ENCODE measurements at regions not wholly inside any gene's neighbourhood (a gene's known extent, or its start where the extent isn't known, plus 50 kb on each side); places are given as distances from the start of the nearest gene placed in this dataset.

DNA sequence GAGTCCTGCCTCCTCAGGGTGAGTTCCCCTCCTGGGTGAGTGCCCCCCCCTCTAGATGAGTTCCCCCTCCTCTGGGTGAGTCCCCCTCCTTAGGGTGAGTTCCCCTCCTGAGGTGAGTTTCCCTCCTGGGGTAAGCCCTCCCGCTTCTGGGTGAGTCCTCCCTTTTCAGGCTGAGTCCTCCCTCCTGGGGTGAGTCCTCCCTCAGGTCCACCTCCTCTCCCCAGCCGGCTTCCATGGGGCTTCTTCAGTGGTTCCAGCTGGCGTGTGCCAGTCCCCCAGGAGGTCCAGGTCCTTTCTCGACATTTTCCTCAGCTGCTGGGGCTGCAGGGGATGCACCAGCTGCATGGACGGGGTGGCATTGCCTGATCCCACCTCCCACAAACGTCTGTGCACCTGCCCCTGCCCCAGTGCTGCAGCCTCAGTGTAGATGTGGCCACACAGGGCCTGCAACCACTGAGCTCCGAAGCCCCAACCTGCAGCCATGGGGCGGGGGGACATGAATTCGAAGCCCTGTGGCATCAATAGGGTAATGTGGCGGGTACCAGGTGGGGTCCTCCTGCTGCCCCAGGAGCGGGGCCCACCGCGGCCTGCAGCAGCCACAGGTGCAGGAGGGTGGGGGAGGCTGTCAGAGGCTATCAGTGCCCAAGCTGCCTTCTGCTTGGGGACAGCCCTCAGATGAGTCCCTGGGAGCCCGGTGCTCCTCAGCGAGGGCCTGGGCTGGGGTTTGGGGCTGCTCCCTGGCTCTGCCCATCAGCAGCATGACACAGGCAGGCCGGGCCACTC, 101.3 kb upstream of the FGF3 start:
- Histone ChIP-seq H3K27ac (ENCODE audit: low read depth, low read length) (no peak overlapping the region), H3K27me3 (ENCODE audit: control insufficient read depth, insufficient read depth, low read length) (peaks cover 14% of the 10 kb centered on the region), H3K4me3 (ENCODE audit: low read depth, low read length) (no peak overlapping the region), H3K9me3 (ENCODE audit: control insufficient read depth, insufficient read depth, low read length) (peaks cover 7% of the 10 kb centered on the region; the same call in 1 of the 2 replicates)
- CTCF ChIA-PET = interaction anchor here (1.0 to 1.1 kb wide), 2 partner anchors 163 to 271 kb away, joined by 3 read pairs; no protein-coding TSS in a partner anchor
- POLR2A ChIA-PET = no interaction called here
- DNase-seq (ENCODE audit: low read depth, low spot score) = no peak
- TF ChIP-seq, protein P1, sequence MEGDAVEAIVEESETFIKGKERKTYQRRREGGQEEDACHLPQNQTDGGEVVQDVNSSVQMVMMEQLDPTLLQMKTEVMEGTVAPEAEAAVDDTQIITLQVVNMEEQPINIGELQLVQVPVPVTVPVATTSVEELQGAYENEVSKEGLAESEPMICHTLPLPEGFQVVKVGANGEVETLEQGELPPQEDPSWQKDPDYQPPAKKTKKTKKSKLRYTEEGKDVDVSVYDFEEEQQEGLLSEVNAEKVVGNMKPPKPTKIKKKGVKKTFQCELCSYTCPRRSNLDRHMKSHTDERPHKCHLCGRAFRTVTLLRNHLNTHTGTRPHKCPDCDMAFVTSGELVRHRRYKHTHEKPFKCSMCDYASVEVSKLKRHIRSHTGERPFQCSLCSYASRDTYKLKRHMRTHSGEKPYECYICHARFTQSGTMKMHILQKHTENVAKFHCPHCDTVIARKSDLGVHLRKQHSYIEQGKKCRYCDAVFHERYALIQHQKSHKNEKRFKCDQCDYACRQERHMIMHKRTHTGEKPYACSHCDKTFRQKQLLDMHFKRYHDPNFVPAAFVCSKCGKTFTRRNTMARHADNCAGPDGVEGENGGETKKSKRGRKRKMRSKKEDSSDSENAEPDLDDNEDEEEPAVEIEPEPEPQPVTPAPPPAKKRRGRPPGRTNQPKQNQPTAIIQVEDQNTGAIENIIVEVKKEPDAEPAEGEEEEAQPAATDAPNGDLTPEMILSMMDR (IDR thresholded peaks at IDR 0.05; ENCODE audit: low read depth, low read length) = no peak

DNA sequence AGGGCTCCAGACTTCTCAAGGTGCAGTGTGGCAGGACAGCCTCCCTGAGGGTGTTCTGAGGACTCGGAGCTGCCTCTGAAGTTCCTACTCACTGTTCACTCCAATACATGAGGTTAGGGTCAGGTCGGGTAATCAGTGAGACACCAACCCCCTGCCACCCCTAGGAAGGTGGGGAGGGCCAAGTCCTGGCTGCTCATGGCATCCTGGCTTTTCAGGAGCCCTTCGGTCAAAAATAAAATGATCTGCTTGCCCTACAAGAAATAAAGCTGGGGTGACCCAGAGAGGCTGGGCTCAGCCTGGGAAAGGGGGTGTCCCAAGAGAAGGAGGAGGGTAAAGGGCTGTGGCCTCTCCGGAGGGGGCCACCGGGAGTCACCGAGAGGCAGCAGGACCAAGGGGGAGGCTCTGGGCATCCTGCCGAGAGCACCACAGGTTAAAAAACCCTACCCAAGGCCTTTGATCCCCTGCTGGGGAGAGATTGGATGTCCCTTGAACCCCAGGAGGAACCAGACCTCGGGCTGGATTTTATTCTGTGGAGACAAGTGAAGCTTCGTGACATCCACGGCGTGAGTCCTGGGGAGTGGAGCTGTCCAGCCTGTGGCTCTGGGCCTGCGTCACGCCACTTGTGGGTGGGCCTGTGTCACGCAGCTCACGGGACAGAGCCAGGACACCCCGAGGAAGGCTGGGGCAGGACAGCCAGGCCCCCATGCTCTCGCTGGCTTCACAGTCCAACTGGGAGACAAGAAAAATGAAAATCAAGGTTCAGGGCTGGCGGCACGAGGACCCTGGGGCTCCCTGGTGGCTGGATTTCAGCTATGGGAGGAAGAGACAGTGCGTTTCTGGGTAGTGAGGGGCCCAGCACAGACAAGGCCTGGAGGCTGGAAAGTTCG, 102.2 kb upstream of the FGF3 start:
- POLR2A ChIA-PET = interaction anchor here (0.7 kb wide), 1 partner anchor 18 kb away, joined by 3 read pairs; no protein-coding TSS in a partner anchor
- no peak overlapping the region for H3K4me3 ChIP-seq (ENCODE audit: low read depth, low read length)
- no peak overlapping the region for H3K27ac ChIP-seq (ENCODE audit: low read depth, low read length)
- CTCF ChIA-PET = interaction anchor here (0.6 kb wide), 1 partner anchor 271 kb away, joined by 3 read pairs; no protein-coding TSS in a partner anchor
- peaks cover 7% of the 10 kb centered on the region; the same call in 1 of the 2 replicates for H3K9me3 ChIP-seq (ENCODE audit: control insufficient read depth, insufficient read depth, low read length)
- no peak for DNase-seq (ENCODE audit: low read depth, low spot score)
- TF ChIP-seq, protein P1 (IDR thresholded peaks at IDR 0.05; ENCODE audit: low read depth, low read length) = no peak
- H3K27me3 ChIP-seq (ENCODE audit: control insufficient read depth, insufficient read depth, low read length) = peaks cover 14% of the 10 kb centered on the region

DNA sequence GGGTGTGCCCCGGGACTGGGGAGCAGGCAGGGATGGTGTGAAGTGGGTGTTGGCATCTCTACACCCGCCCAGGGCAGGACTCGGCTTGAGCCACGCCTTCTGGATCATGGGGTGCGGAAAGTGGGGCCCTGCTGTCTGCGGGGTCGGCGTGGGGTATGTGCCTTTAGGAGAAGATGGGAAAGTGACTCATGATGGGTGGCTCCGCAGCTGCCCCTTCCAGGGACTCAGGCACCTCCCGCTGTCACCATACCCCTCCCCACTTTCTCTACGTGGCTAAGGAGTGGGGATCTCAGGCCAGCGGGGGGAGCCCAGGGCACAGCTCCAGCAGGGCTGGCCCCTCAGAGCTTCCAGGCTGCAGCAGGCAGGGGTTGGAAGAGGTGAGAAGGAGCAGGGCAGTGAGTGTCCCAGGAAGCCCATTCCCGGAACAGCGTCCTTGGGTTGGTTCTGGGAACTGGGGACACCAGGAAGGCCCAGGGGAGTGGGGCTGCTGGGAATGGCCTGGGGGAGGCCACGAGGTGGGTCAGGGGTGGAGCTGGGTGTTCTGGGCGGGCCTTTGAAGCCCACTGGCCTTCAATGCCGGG, 102.9 kb upstream of the FGF3 start:
- ChIA-PET POLR2A (interaction anchor here (0.7 kb wide), 1 partner anchor 17 kb away, joined by 3 read pairs; no protein-coding TSS in a partner anchor), CTCF (no interaction called here)
- Histone ChIP-seq H3K4me3 (ENCODE audit: low read depth, low read length) (no peak overlapping the region), H3K27ac (ENCODE audit: low read depth, low read length) (no peak overlapping the region), H3K27me3 (ENCODE audit: control insufficient read depth, insufficient read depth, low read length) (peaks cover 12% of the 10 kb centered on the region), H3K9me3 (ENCODE audit: control insufficient read depth, insufficient read depth, low read length) (peaks cover 3% of the 10 kb centered on the region; the same call in 1 of the 2 replicates)
- TF ChIP-seq, protein P1 (IDR thresholded peaks at IDR 0.05; ENCODE audit: low read depth, low read length) = no peak
- no peak for DNase-seq (ENCODE audit: low read depth, low spot score)

DNA sequence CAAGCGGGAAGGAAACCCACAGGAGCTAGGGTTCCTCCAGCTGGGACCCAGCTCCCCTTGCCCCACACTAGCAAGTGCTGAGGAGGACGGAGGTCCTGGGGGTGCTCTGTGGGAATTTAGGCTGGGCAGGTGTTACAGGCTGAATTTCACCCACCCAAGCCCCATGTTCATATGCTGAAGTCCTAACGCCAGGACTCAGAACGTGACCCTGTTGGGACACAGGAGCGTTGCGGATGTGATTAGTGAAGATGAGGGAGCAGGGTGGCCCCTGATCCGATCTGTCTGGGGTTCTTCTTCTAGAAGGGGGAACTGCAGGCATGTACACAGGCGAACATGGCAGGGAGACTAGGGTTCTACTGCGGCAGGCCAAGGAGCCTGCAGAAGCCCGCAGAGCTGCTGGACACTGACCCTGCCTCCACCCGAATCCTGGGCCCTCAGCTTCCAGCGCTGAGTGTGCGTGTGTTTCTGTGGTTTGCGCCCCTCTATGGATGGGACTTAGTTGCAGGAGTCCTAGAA, 103.4 kb upstream of the FGF3 start:
- peaks cover 10% of the 10 kb centered on the region for H3K27me3 ChIP-seq (ENCODE audit: control insufficient read depth, insufficient read depth, low read length)
- ChIA-PET POLR2A (no interaction called here), CTCF (no interaction called here)
- no peak for DNase-seq (ENCODE audit: low read depth, low spot score)
- TF ChIP-seq, protein P1 (IDR thresholded peaks at IDR 0.05; ENCODE audit: low read depth, low read length) = no peak
- H3K27ac ChIP-seq (ENCODE audit: low read depth, low read length) = no peak overlapping the region
- H3K4me3 ChIP-seq (ENCODE audit: low read depth, low read length) = no peak overlapping the region
- no peaks in the 10 kb centered on the region; the same call in 1 of the 2 replicates for H3K9me3 ChIP-seq (ENCODE audit: control insufficient read depth, insufficient read depth, low read length)

Data from AG04450 (cell line).